Mesendoderm (in vitro differentiated cells): ENCODE measurements at regions not wholly inside any gene's neighbourhood (a gene's known extent, or its start where the extent isn't known, plus 50 kb on each side); places are given as distances from the start of the nearest gene placed in this dataset.
"Not testable (repeated sequence)": the region's sequence is repeated elsewhere in the genome, so short reads cannot be mapped to it uniquely, and the experiment has no call there.

ENCODE experiments used
- DNase-seq: peaks from one replicate; pipeline ENCODE4 v3.0.0; 2013
- H2AK5ac ChIP-seq: 2 replicates; pipeline ENCODE4 v1.6.1; 2013; ENCODE audit warnings: low read length, inconsistent platforms
- H2BK120ac ChIP-seq: 2 replicates; pipeline ENCODE4 v1.6.1; 2013; ENCODE audit warnings: low read depth, mild to moderate bottlenecking, low read length, moderate library complexity, mixed read lengths
- H2BK15ac ChIP-seq: replicated peaks from 2 replicates; pipeline ENCODE4 v1.6.1; 2013; ENCODE audit warnings: low read depth, mild to moderate bottlenecking, moderate library complexity
- H2BK5ac ChIP-seq: 2 replicates; pipeline ENCODE4 v1.6.1; 2013; ENCODE audit warnings: low read length, inconsistent platforms
- H3K18ac ChIP-seq: 2 replicates; pipeline ENCODE4 v1.6.1; 2013; ENCODE audit warnings: mild to moderate bottlenecking, low read length, mixed read lengths
- H3K23ac ChIP-seq: one replicate; pipeline ENCODE4 v1.6.1; 2013; ENCODE audit warnings: low read length
- H3K27ac ChIP-seq: 2 replicates; pipeline ENCODE4 v1.5.1; 2013; ENCODE audit warnings: low read depth, mild to moderate bottlenecking, inconsistent platforms, low read length, moderate library complexity
- H3K27me3 ChIP-seq: 2 replicates; pipeline ENCODE4 v1.6.1; 2013; ENCODE audit warnings: low read length, control low read depth, mild to moderate bottlenecking, inconsistent platforms; ENCODE audit not compliant: insufficient read depth, poor library complexity
- H3K36me3 ChIP-seq: 2 replicates; pipeline ENCODE4 v1.6.1; 2013; ENCODE audit warnings: low read length, inconsistent platforms; ENCODE audit not compliant: control insufficient read depth, insufficient read depth
- H3K4ac ChIP-seq: one replicate; pipeline ENCODE4 v1.6.1; 2013; ENCODE audit warnings: low read depth, mild to moderate bottlenecking, low read length, moderate library complexity
- H3K4me1 ChIP-seq: 2 replicates; pipeline ENCODE4 v1.6.1; 2013; ENCODE audit warnings: low read depth, low read length, inconsistent platforms; ENCODE audit not compliant: control insufficient read depth
- H3K4me2 ChIP-seq: 2 replicates; pipeline ENCODE4 v1.6.1; 2013; ENCODE audit warnings: low read length
- H3K4me3 ChIP-seq: 2 replicates; pipeline ENCODE4 v1.5.1; 2013; ENCODE audit warnings: mild to moderate bottlenecking, low read length
- H3K56ac ChIP-seq: one replicate; pipeline ENCODE4 v1.6.1; 2013; ENCODE audit warnings: low read length
- H3K79me1 ChIP-seq: 2 replicates; pipeline ENCODE4 v1.6.1; 2013; ENCODE audit warnings: low read length, inconsistent platforms
- H3K79me2 ChIP-seq: 2 replicates; pipeline ENCODE4 v1.6.1; 2013; ENCODE audit warnings: mild to moderate bottlenecking, low read length; ENCODE audit not compliant: control insufficient read depth, insufficient read depth
- H3K9ac ChIP-seq: 2 replicates; pipeline ENCODE4 v1.6.1; 2013; ENCODE audit warnings: low read length, inconsistent platforms
- H4K5ac ChIP-seq: one replicate; pipeline ENCODE4 v1.6.1; 2013; ENCODE audit warnings: low read length
- H4K8ac ChIP-seq: one replicate; pipeline ENCODE4 v1.6.1; 2013; ENCODE audit warnings: low read depth, mild to moderate bottlenecking, control low read depth, low read length, moderate library complexity
- WGBS: extraction: QIAGEN DNeasy Blood & Tissue Kit; methylation state at CpG from one replicate; pipeline ENCODE4 v1.1.7; 2013; ENCODE audit warnings: low lambda C conversion rate, missing lambda C conversion rate; ENCODE audit not compliant: insufficient coverage; ENCODE audit errors: extremely low coverage; 5-methylcytosine and 5-hydroxymethylcytosine counted together

DNA sequence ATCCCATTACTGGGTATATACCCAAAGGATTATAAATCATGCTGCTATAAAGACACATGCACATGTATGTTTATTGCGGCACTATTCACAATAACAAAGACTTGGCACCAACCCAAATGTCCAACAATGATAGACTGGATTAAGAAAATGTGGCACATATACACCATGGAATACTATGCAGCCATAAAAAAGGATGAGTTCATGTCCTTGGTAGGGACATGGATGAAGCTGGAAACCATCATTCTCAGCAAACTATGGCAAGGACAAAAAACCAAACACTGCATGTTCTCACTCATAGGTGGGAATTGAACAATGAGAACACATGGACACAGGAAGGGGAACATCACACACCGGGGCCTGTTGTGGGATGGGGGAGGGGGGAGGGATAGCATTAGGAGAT, 373.4 kb downstream of the SFMBT2 start:
- not testable (repeated sequence) for H3K36me3 ChIP-seq, H3K4ac ChIP-seq, DNase-seq, H3K4me3 ChIP-seq, H4K8ac ChIP-seq, H3K56ac ChIP-seq, H2BK120ac ChIP-seq, H2BK5ac ChIP-seq, H2BK15ac ChIP-seq, H3K27me3 ChIP-seq, H2AK5ac ChIP-seq, H3K79me1 ChIP-seq, H3K79me2 ChIP-seq, H3K9ac ChIP-seq, H4K5ac ChIP-seq, H3K4me1 ChIP-seq, H3K18ac ChIP-seq, H3K23ac ChIP-seq, H3K27ac ChIP-seq, H3K4me2 ChIP-seq
- WGBS = no CpG with 5 or more reads among the region's 2 CpGs

- H3K18ac ChIP-seq = no peak overlapping the region
- WGBS = no CpG with 5 or more reads among the region's 2 CpGs
- no peaks in the 10 kb centered on the region for H3K36me3 ChIP-seq
- no peak overlapping the region for H3K56ac ChIP-seq
- no peak overlapping the region for H2AK5ac ChIP-seq
- H2BK5ac ChIP-seq = no peak overlapping the region
- H3K4ac ChIP-seq = no peak overlapping the region
- H4K5ac ChIP-seq = no peak overlapping the region
- no peak overlapping the region for H3K4me2 ChIP-seq
- H3K4me1 ChIP-seq = no peaks in the 10 kb centered on the region
- no peaks in the 10 kb centered on the region for H3K79me2 ChIP-seq
- no peak overlapping the region for H3K23ac ChIP-seq
- no peak overlapping the region for H4K8ac ChIP-seq
- H3K79me1 ChIP-seq = no peaks in the 10 kb centered on the region
- H2BK120ac ChIP-seq = no peak overlapping the region
- DNase-seq = no peak
- no peak overlapping the region for H2BK15ac ChIP-seq
- H3K9ac ChIP-seq = no peak overlapping the region
- no peaks in the 10 kb centered on the region for H3K27me3 ChIP-seq
- no peak overlapping the region for H3K27ac ChIP-seq
- no peak overlapping the region for H3K4me3 ChIP-seq
Measured at GRCh38 chr10:7036951-7037350, 373.9 kb downstream of the SFMBT2 start.

DNA sequence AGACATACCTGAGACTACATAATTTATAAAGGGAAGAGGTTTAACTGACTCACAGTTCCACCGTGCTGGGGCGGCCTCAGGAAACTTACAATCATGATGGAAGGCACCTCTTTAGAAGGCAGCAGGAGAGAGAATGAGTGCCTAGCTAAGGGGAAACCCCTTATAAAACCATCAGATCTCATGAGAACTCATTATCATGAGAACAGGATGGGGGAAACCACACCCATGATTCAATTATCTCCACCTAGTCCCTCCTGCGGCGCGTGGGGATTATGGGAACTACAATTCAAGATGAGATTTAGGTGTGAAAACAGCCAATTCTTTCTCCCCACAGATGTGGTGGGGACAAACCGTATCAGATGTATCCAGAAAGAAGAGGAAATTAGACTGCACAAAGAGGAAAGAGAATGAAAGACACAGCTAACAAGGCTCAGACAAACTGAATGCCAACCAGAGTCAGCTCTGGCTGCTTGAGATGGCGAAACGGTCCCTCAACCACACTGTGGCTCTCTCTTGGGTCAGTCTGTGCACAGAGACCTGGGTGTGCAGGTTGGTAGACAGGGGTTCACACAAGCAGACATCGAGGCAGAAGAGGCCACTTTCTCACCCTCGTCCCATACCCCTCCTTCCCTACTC, 375.6 kb downstream of the SFMBT2 start:
- no CpG with 5 or more reads among the region's 10 CpGs for WGBS
- Histone ChIP-seq H2BK120ac (no peak overlapping the region), H2AK5ac (no peak overlapping the region), H3K4ac (no peak overlapping the region), H3K4me2 (no peak overlapping the region), H3K79me2 (no peaks in the 10 kb centered on the region), H3K36me3 (no peaks in the 10 kb centered on the region), H3K27ac (no peak overlapping the region), H2BK15ac (no peak overlapping the region), H3K23ac (no peak overlapping the region), H2BK5ac (no peak overlapping the region), H4K8ac (no peak overlapping the region), H3K27me3 (no peaks in the 10 kb centered on the region), H3K4me1 (no peaks in the 10 kb centered on the region), H3K56ac (no peak overlapping the region), H3K4me3 (no peak overlapping the region), H3K79me1 (no peaks in the 10 kb centered on the region), H4K5ac (no peak overlapping the region), H3K9ac (no peak overlapping the region), H3K18ac (no peak overlapping the region)
- no peak for DNase-seq

- H3K79me2 ChIP-seq = no peaks in the 10 kb centered on the region
- no peak overlapping the region for H3K4ac ChIP-seq
- no peak overlapping the region for H2BK120ac ChIP-seq
- no peak overlapping the region for H2BK5ac ChIP-seq
- no peak overlapping the region for H3K18ac ChIP-seq
- H2BK15ac ChIP-seq = no peak overlapping the region
- no peak overlapping the region for H3K4me2 ChIP-seq
- H3K27ac ChIP-seq = no peak overlapping the region
- no peak overlapping the region for H2AK5ac ChIP-seq
- no peak overlapping the region for H3K4me3 ChIP-seq
- no CpG with 5 or more reads among the region's 1 CpG for WGBS
- no peak overlapping the region for H3K23ac ChIP-seq
- H3K56ac ChIP-seq = no peak overlapping the region
- H3K27me3 ChIP-seq = no peaks in the 10 kb centered on the region
- H3K9ac ChIP-seq = no peak overlapping the region
- H3K4me1 ChIP-seq = no peaks in the 10 kb centered on the region
- no peaks in the 10 kb centered on the region for H3K36me3 ChIP-seq
- H4K8ac ChIP-seq = no peak overlapping the region
- DNase-seq = no peak
- H4K5ac ChIP-seq = no peak overlapping the region
- H3K79me1 ChIP-seq = no peaks in the 10 kb centered on the region
Measured at GRCh38 chr10:7033031-7033430, 377.8 kb downstream of the SFMBT2 start.

GRCh38 chr10:7030134-7030855, 380.5 kb downstream of the SFMBT2 start:
- Histone ChIP-seq H3K27me3 (no peaks in the 10 kb centered on the region), H3K9ac (no peak overlapping the region), H3K36me3 (no peaks in the 10 kb centered on the region), H4K5ac (no peak overlapping the region), H3K18ac (no peak overlapping the region), H3K4me3 (no peak overlapping the region), H3K27ac (no peak overlapping the region), H3K4ac (no peak overlapping the region), H3K4me1 (no peaks in the 10 kb centered on the region), H2BK120ac (no peak overlapping the region), H2BK5ac (no peak overlapping the region), H2AK5ac (no peak overlapping the region), H4K8ac (no peak overlapping the region), H3K56ac (no peak overlapping the region), H3K23ac (no peak overlapping the region), H3K79me1 (no peaks in the 10 kb centered on the region), H3K79me2 (no peaks in the 10 kb centered on the region), H2BK15ac (no peak overlapping the region), H3K4me2 (no peak overlapping the region)
- no peak for DNase-seq
- no CpG with 5 or more reads among the region's 5 CpGs for WGBS

GRCh38 chr10:7029672-7030071, 381.2 kb downstream of the SFMBT2 start:
- Histone ChIP-seq H2BK120ac (no peak overlapping the region), H3K4me1 (no peaks in the 10 kb centered on the region), H3K27me3 (no peaks in the 10 kb centered on the region), H2BK5ac (no peak overlapping the region), H3K18ac (no peak overlapping the region), H3K27ac (no peak overlapping the region), H3K4me3 (no peak overlapping the region), H3K79me1 (no peaks in the 10 kb centered on the region), H4K5ac (no peak overlapping the region), H3K23ac (no peak overlapping the region), H2AK5ac (no peak overlapping the region), H3K36me3 (no peaks in the 10 kb centered on the region), H4K8ac (no peak overlapping the region), H3K56ac (no peak overlapping the region), H3K4me2 (no peak overlapping the region), H3K79me2 (no peaks in the 10 kb centered on the region), H3K9ac (no peak overlapping the region), H3K4ac (no peak overlapping the region), H2BK15ac (no peak overlapping the region)
- no CpG with 5 or more reads among the region's 1 CpG for WGBS
- no peak for DNase-seq
